Stimulated activated CD4-positive, alpha-beta T cell treated with anti-CD3 and anti-CD28 coated beads, Interleukin-15, amount 100 ng/mL, for 24 hours (primary cell): ENCODE measurements at regions not wholly inside any gene's neighbourhood (a gene's known extent, or its start where the extent isn't known, plus 50 kb on each side); places are given as distances from the start of the nearest gene placed in this dataset.

Experiments used
- DNase-seq: peaks from one replicate; pipeline ENCODE4 v3.0.0-alpha.2; 2020

- no peak for DNase-seq
Measured at GRCh38 chr15:45743426-45744235, 108.8 kb downstream of the SQOR start.

- DNase-seq = no peak
Measured at GRCh38 chr15:45744236-45744589, 109.4 kb downstream of the SQOR start.

GRCh38 chr15:45747426-45747825, 112.6 kb downstream of the SQOR start:
- no peak for DNase-seq

- no peak for DNase-seq
Measured at GRCh38 chr15:45751629-45752028, 116.8 kb downstream of the SQOR start.

- no peak for DNase-seq
Measured at GRCh38 chr15:45759936-45760335, 125.1 kb downstream of the SQOR start.

- DNase-seq = no peak
Measured at GRCh38 chr15:45762726-45763125, 127.9 kb downstream of the SQOR start.

- DNase-seq = no peak
Measured at GRCh38 chr15:45763170-45763869, 128.5 kb downstream of the SQOR start.

GRCh38 chr15:45773149-45773548, 138.3 kb downstream of the SQOR start:
- DNase-seq = no peak

GRCh38 chr15:45776772-45777171, 141.9 kb downstream of the SQOR start:
- no peak for DNase-seq

- no peak for DNase-seq
Measured at GRCh38 chr15:45777781-45778180, 143.0 kb downstream of the SQOR start.

GRCh38 chr15:45780352-45780751, 145.5 kb downstream of the SQOR start:
- no peak for DNase-seq

- no peak for DNase-seq
Measured at GRCh38 chr15:45784656-45785055, 149.8 kb downstream of the SQOR start.

GRCh38 chr15:45785897-45786296, 151.1 kb downstream of the SQOR start:
- DNase-seq = no peak

- peak; percentile 23 for DNase-seq
Measured at GRCh38 chr15:45790325-45790943, 155.6 kb downstream of the SQOR start.

GRCh38 chr15:45794304-45794703, 159.5 kb downstream of the SQOR start:
- DNase-seq = no peak

- DNase-seq = no peak
Measured at GRCh38 chr15:45794712-45795439, 160.0 kb downstream of the SQOR start.

- DNase-seq = peak; percentile 4
Measured at GRCh38 chr15:45795440-45796069, 160.7 kb downstream of the SQOR start.

- no peak for DNase-seq
Measured at GRCh38 chr15:45796433-45796832, 161.6 kb downstream of the SQOR start.

GRCh38 chr15:45799508-45799907, 164.7 kb downstream of the SQOR start:
- no peak for DNase-seq

- DNase-seq = no peak
Measured at GRCh38 chr15:45801543-45801942, 166.7 kb downstream of the SQOR start.

- no peak for DNase-seq
Measured at GRCh38 chr15:45802140-45802539, 167.3 kb downstream of the SQOR start.

- no peak for DNase-seq
Measured at GRCh38 chr15:45804028-45804427, 169.2 kb downstream of the SQOR start.

- DNase-seq = no peak
Measured at GRCh38 chr15:45810201-45810600, 175.4 kb downstream of the SQOR start.
